Activated CD8-positive, alpha-beta memory T cell treated with anti-CD3 and anti-CD28 coated beads, Interleukin-2, amount 50 U/mL, for 4 hours (primary cell): ENCODE measurements at regions not wholly inside any gene's neighbourhood (a gene's known extent, or its start where the extent isn't known, plus 50 kb on each side); places are given as distances from the start of the nearest gene placed in this dataset.
A peak's percentile ranks its signal among the peaks of the same experiment; 100 is the strongest.

Source experiments
- DNase-seq: peaks from one replicate; pipeline ENCODE4 v3.0.0-alpha.2; 2020

- DNase-seq = no peak
These were observed 245.5 kb upstream of the CXCR4 start for GRCh38 chr2:136363470-136363869.

GRCh38 chr2:136362676-136363390 is 244.9 kb upstream of the CXCR4 start:
- no peak for DNase-seq

DNA sequence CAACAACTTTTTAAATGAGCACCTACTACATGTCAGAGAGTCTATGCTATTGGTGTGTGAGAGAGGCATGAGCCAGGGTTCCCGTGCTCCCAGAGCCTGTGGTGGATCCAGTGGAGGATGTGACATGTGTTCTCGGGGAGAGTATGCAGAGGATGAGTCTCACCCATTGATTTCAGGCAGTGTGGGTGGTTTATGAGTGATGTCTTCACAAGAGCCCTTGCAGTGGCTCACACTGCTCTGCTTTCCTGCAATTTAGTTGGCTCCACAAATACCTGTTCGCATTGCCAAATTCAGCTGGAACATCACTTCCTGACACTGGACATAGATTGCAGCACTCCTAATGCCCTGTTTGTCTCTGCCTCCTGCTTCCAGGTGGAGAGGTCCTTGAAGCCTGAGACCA is 243.6 kb upstream of the CXCR4 start:
- DNase-seq = no peak

DNA sequence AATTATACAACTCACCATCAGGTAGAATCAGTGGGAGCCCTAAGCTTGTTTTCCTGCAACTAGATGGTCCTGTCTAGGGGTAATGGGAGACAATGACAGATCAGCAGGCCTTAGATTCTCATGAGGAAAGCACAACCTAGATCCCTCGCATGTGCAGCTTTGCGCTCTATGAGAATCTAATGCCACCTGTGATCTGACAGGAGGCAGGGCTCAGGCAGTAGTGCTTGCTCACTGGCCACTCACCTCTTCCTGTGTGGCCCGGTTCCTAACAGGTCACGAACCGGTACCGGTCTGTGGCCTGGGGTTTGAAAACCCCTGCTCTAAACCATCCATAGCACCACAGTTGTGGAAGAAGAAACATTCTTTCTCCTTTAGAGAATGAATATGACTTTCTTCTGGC is 242.8 kb upstream of the CXCR4 start:
- no peak for DNase-seq

GRCh38 chr2:136359121-136359965 is 241.4 kb upstream of the CXCR4 start:
- no peak for DNase-seq

DNA sequence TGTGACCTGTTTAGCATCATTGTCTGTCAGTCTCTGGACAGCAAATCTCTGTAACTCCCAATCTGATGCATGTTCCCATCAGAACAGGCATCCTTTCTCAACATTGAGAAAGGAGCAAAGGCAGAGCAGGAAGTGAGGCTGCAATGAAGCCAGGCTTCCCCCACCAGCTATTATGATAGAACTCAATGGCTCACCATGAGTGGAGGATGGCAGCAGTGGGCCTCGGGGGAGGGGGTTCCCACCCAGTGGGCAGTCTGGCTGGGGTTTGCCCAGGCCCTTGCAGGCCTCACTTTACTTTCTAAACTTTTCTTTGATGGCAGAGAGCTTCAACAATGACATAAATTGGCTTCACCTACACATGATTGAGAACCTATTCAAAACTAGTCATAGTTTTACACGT is 240.6 kb upstream of the CXCR4 start:
- no peak for DNase-seq

DNA sequence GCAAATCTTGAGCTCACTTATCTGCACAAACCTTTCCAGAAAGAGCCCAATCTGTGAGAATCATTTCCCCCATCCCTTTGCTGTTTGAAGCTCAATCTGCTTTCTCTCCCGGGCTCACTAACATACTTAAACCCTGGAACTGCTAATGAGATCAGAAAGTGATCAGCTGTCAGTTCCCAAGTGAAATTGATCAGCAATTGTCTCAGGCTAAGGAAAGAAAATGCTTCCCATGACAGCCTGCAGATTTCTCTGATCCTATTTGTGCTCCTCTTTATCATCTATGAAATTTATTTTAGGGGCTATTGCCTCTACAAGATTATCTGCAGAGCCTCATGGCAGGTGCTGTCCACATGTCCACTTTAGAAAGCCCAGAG is 239.0 kb upstream of the CXCR4 start:
- DNase-seq = no peak

DNA sequence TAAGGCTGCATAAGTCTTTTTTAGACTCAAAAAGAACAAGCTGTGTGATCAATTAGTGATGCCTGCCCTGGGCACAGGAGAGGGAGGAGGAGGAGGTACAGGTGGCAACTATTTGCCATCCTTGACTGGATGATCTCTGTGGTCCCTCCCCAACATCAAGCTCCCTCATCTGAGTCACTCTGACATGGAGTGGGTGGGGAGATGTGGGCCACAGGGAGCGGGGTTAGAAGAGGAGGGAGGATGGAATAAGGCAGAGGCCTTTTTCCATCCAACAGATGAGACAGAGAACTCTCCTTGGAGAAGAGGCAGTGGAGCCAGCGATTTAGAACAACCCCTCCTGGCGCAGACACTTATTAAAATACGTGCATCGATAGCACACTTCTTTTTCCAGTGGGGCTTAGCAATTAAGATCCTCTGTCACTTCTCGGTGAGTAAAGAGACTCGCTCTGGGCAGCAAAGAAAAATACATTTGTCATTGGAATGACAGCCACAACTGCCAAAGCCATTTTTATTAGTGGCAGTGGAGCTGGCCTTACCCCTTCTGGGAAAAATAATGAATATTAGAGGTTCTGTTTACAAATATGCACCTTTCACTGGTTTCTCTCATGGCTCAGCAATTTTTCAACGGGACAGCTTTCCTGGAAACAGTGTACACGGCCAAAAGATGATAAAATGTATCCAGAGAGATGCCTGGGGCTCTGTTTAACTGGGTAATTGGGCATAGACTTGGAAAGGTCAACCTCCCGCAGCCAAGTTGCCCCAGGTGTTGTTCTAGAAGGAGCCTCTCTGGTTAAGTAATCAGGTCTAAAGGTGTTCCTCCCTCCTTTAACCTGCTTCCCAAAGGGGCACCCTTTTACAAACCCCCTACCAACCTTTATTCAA is 238.4 kb upstream of the CXCR4 start:
- DNase-seq = no peak

DNA sequence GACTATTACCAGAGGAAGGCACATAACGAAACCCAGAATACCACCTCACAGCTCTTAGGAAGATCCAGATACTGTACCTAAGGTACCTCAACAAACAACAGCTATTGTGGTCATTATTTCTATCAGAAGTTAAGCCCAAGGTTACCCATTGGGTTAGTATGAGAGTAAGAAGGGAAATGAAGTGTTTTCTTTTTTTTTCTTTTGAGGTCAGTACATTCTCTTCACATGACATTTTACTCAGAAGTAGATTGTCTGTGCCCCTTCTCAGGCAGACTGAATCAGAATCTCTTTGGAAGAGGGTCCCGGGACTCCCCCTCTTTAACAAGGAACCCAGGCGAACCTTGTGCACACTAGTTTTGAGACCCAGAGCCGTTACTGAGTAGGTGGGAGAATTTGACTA is 233.7 kb upstream of the CXCR4 start:
- DNase-seq = no peak

GRCh38 chr2:136347981-136348380 is 230.0 kb upstream of the CXCR4 start:
- no peak for DNase-seq

- no peak for DNase-seq
These were observed 226.4 kb upstream of the CXCR4 start for GRCh38 chr2:136344339-136344738.

- no peak for DNase-seq
These were observed 224.2 kb upstream of the CXCR4 start for GRCh38 chr2:136342138-136342537.

GRCh38 chr2:136334967-136335366 is 217.0 kb upstream of the CXCR4 start:
- no peak for DNase-seq

- DNase-seq = no peak
These were observed 214.6 kb upstream of the CXCR4 start for GRCh38 chr2:136332436-136333095.

- no peak for DNase-seq
These were observed 213.3 kb upstream of the CXCR4 start for GRCh38 chr2:136331226-136331625.

GRCh38 chr2:136328207-136328795 is 210.4 kb upstream of the CXCR4 start:
- no peak for DNase-seq

GRCh38 chr2:136327162-136327852 is 209.4 kb upstream of the CXCR4 start:
- DNase-seq = peak; percentile 71

GRCh38 chr2:136325844-136326331 is 207.9 kb upstream of the CXCR4 start:
- DNase-seq = no peak

DNA sequence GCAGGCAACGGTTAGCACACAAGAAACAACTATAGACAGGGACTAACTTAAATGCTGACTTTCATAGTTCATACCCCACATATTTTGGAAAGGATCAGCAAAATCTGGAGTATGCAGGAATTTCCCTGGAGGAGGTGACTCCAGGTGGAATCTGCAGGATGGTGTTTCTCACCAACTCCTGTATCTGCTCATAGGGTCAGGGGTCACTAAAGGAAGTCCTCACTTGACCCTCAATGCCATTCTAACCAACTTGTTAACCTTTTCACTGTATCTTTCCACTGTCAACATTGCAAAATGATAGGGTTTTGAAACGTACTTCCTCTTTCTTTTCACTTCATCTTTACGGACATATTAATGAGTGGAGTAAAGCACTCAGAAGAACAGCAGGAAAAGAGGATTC is 207.0 kb upstream of the CXCR4 start:
- no peak for DNase-seq

DNA sequence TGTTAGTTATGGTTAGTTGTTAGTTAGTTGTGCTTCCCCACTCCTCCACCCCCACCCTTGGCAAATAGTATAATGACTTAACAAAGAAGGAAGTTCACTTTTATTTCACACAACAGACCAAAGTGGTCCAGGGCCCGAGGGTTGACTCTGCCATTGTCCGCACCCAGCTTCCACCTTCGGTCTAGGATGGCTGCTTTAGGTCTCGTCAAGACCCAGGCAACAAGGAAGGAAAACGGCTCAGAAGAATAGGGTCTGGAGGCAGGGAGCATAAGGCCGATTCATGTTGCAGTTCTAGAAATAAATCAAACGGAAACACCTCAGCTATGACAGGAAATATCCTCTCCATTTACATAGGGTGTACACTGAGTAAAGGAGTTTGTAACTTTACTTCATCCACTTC is 206.0 kb upstream of the CXCR4 start:
- DNase-seq = no peak

- no peak for DNase-seq
These were observed 205.2 kb upstream of the CXCR4 start for GRCh38 chr2:136323195-136323594.

DNA sequence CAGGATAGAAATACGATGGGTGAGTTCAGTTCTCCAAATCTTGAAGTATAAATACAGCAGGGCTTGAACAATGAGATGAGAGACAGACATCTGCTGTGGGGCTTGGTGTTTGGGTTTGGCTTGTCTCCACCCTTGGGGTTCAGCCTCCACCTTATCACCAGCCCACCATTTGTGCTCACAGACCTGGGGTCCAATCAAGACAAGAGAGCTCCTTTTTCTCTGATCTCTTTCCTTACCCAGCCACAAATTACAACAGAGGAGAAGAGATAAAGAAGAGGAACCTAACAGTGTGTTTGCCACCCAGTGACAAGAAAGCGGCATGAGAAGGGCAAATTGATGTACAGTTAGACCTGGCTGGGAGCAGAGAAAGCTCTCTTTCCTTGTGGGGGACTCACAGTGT is 204.5 kb upstream of the CXCR4 start:
- no peak for DNase-seq
